Iris pigment epithelial cell (primary cell): ENCODE measurements at regions not wholly inside any gene's neighbourhood (a gene's known extent, or its start where the extent isn't known, plus 50 kb on each side); places are given as distances from the start of the nearest gene placed in this dataset.
A peak's percentile ranks its signal among the peaks of the same experiment; 100 is the strongest.
"Not testable (repeated sequence)": the region's sequence is repeated elsewhere in the genome, so short reads cannot be mapped to it uniquely, and the experiment has no call there.

Experiments used
- DNase-seq: peaks from one replicate; pipeline ENCODE4 v3.0.0-alpha.2; 2011; ENCODE audit warnings: low read depth

GRCh38 chr1:59210430-59210829, 86.5 kb upstream of the FGGY start:
- not testable (repeated sequence) for DNase-seq

- DNase-seq: no peak
These were observed 84.2 kb upstream of the FGGY start for GRCh38 chr1:59212706-59213105.

GRCh38 chr1:59214248-59215208, 82.4 kb upstream of the FGGY start:
- peak; percentile 24 for DNase-seq

- DNase-seq: no peak
These were observed 81.1 kb upstream of the FGGY start for GRCh38 chr1:59215766-59216291.

GRCh38 chr1:59217439-59217838, 79.5 kb upstream of the FGGY start:
- DNase-seq: not testable (repeated sequence)

- peak; percentile 63 for DNase-seq
These were observed 78.2 kb upstream of the FGGY start for GRCh38 chr1:59218521-59219236.

GRCh38 chr1:59219916-59220315, 77.0 kb upstream of the FGGY start:
- no peak for DNase-seq

- peak; percentile 13 for DNase-seq
These were observed 76.5 kb upstream of the FGGY start for GRCh38 chr1:59220356-59220755.

GRCh38 chr1:59223198-59223597, 73.7 kb upstream of the FGGY start:
- no peak for DNase-seq

GRCh38 chr1:59223989-59224634, 72.8 kb upstream of the FGGY start:
- DNase-seq: peak; percentile 37

GRCh38 chr1:59225594-59226316, 71.1 kb upstream of the FGGY start:
- no peak for DNase-seq

- DNase-seq: peak; percentile 73
These were observed 67.8 kb upstream of the FGGY start for GRCh38 chr1:59229138-59229537.

GRCh38 chr1:59230622-59231021, 66.3 kb upstream of the FGGY start:
- peak; percentile 24 for DNase-seq

- DNase-seq: peak; percentile 28
These were observed 64.7 kb upstream of the FGGY start for GRCh38 chr1:59232216-59232615.

GRCh38 chr1:59233444-59233843, 63.5 kb upstream of the FGGY start:
- DNase-seq: no peak

- peak; percentile 33 for DNase-seq
These were observed 60.0 kb upstream of the FGGY start for GRCh38 chr1:59236721-59237545.

GRCh38 chr1:59237900-59238299, 59.0 kb upstream of the FGGY start:
- peak; percentile 24 for DNase-seq

- no peak for DNase-seq
These were observed 58.5 kb upstream of the FGGY start for GRCh38 chr1:59238333-59238934.

- DNase-seq: no peak
These were observed 57.9 kb upstream of the FGGY start for GRCh38 chr1:59238993-59239392.

GRCh38 chr1:59241909-59242308, 55.0 kb upstream of the FGGY start:
- no peak for DNase-seq
